Pancreas (tissue), 10 donors: ENCODE measurements at regions not wholly inside any gene's neighbourhood (a gene's known extent, or its start where the extent isn't known, plus 50 kb on each side); places are given as distances from the start of the nearest gene placed in this dataset.
A peak's percentile ranks its signal among the peaks of the same experiment; 100 is the strongest.

Source experiments
- ATAC-seq, 4 donors: fragments of 200-7000 bp; cut with Tn5 transposase; one replicate each; pipeline versions ENCODE4 v1.8.0 to v1.9.1; 2020; ENCODE audit warnings: mild to moderate bottlenecking in 4 of 4, moderate library complexity in 4 of 4
- DNase-seq, 6 donors: peaks; one replicate each; pipeline ENCODE4 v3.0.0-alpha.2; 2020
- FAIRE-seq: peaks from 2 replicates; lab custom pipeline; 2012; peaks lifted over from hg19 to GRCh38; lab: Jason Lieb, UNC
- H3K27ac ChIP-seq, 4 donors: fragments of 200-600 bp; sonication (generic); 1 replicate in 3 of 4; 2 replicates in 1 of 4; pipeline versions ENCODE4 v1.5.0 to v1.8.0; 2020
- H3K27me3 ChIP-seq, 4 donors: fragments of 200-600 bp; one replicate each; pipeline ENCODE4 v1.8.0; 2021
- H3K36me3 ChIP-seq, 3 donors: fragments of 200-600 bp; sonication (generic) in 1 of 3; one replicate each; pipeline versions ENCODE4 v1.5.0 to v1.8.0; 2020 to 2021
- H3K4me1 ChIP-seq, 3 donors: fragments of 200-600 bp; one replicate each; pipeline ENCODE4 v1.8.0; 2021
- H3K4me3 ChIP-seq, 4 donors: fragments of 200-600 bp; sonication (generic) in 2 of 4; one replicate each; pipeline versions ENCODE4 v1.5.0 to v1.8.0; 2020 to 2021
- H3K9me3 ChIP-seq, 4 donors: fragments of 200-600 bp; one replicate each; pipeline ENCODE4 v1.8.0; 2021
- CTCF ChIP-seq, 4 donors: fragments of 200-600 bp; sonication (generic) in 3 of 4; IDR thresholded peaks; one replicate each; pipeline versions ENCODE4 v1.5.0 to v1.8.0; 2021; ENCODE audit warnings: antibody characterized with exemption in 4 of 4
- WGBS, 2 donors: extraction: QIAGEN DNeasy Blood & Tissue Kit; methylation state at CpG; one replicate each; pipeline ENCODE4 v1.1.7; 2013; 5-methylcytosine and 5-hydroxymethylcytosine counted together
- intact Hi-C, 3 donors: fragments of 100-400 bp; cut with DNase I; formaldehyde crosslinking; loops; one replicate each; pipeline versions ENCODE4 v1.11.1 to v1.14.2; 2022
- donor health status: healthy with polysubstance abuse.
- donor health status: DM: no; HTN: no; CAD: no; lungs with moderate emphysema.
- donor health status: DM: no; HTN: no; CAD: no.
- donor health status: control.
- donor health status: control.
- donor health status: Bipolar disorder and iron deficiency.
- donor health status: DM: yes; HTN: yes; CAD: no.
- donor health status: DM: no; HTN: no; CAD: no.
- donor health status: DM: no; HTN: no; CAD: no.
- donor health status: DM: yes; HTN: yes; CAD: no.

GRCh38 chr14:49994951-49995561 is 102.2 kb downstream of the ARF6 start:
- intact Hi-C loops, result no loop called here
- FAIRE-seq, result no peak

GRCh38 chr14:49997991-49998390 is 105.1 kb downstream of the ARF6 start:
- Histone ChIP-seq H3K9me3 (no peaks in the 10 kb centered on the region), H3K36me3 (no peaks in the 10 kb centered on the region), H3K4me3 (no peak overlapping the region), H3K4me1 (peaks cover 7 to 40% (median 15%) of the 10 kb centered on the region in 3 donors), H3K27ac (no peak overlapping the region), H3K27me3 (no peaks in the 10 kb centered on the region)
- no peak for TF ChIP-seq CTCF (IDR thresholded peaks at IDR 0.05)
- intact Hi-C loops, result no loop called here
- no peak for ATAC-seq
- DNase-seq, result no peak
- no peak for FAIRE-seq
- 91 to 93% methylated on average over 4 of the region's 4 CpGs for WGBS, 2 donors

More at GRCh38 chr14:49994951-49995561, 102.2 kb downstream of the ARF6 start:
- no peak overlapping the region for H3K27ac ChIP-seq
- TF ChIP-seq CTCF (IDR thresholded peaks at IDR 0.05), result no peak
- ATAC-seq (no peak), DNase-seq (no peak)
- H3K4me1 ChIP-seq, result peaks cover 0 to 15% (median 0%) of the 10 kb centered on the region in 3 donors
- WGBS, 2 donors, result 80 to 86% methylated on average over 9 of the region's 9 CpGs
- no peak overlapping the region for H3K4me3 ChIP-seq
- no peaks in the 10 kb centered on the region for H3K9me3 ChIP-seq
- no peaks in the 10 kb centered on the region for H3K36me3 ChIP-seq
- no peaks in the 10 kb centered on the region for H3K27me3 ChIP-seq

- intact Hi-C loops, result no loop called here
- FAIRE-seq (no peak), DNase-seq (peak in 5 of 6 donors; percentile 35 to 60 (median 47)), ATAC-seq (peak in 3 of 4 donors; percentile 20 to 52 (median 34))
- H3K4me1 ChIP-seq, result peaks cover 7 to 46% (median 15%) of the 10 kb centered on the region in 3 donors
- H3K9me3 ChIP-seq, result no peaks in the 10 kb centered on the region
- no peak overlapping the region for H3K4me3 ChIP-seq
- H3K36me3 ChIP-seq, result no peaks in the 10 kb centered on the region
- no peak for TF ChIP-seq CTCF (IDR thresholded peaks at IDR 0.05)
- H3K27me3 ChIP-seq, result no peaks in the 10 kb centered on the region
- WGBS, 2 donors, result 49 to 52% methylated on average over 5 of the region's 5 CpGs
- peak overlapping the region in 2 of 4 donors; percentile 83 to 88 for H3K27ac ChIP-seq
Observed at GRCh38 chr14:49999146-49999761, 106.4 kb downstream of the ARF6 start.

- ATAC-seq, result no peak
- peaks cover 7 to 46% (median 15%) of the 10 kb centered on the region in 3 donors for H3K4me1 ChIP-seq
- FAIRE-seq, result no peak
- no peaks in the 10 kb centered on the region for H3K27me3 ChIP-seq
- H3K27ac ChIP-seq, result peak overlapping the region in 3 of 4 donors; percentile 53 to 88 (median 83)
- no peak overlapping the region for H3K4me3 ChIP-seq
- no peaks in the 10 kb centered on the region for H3K36me3 ChIP-seq
- TF ChIP-seq CTCF (IDR thresholded peaks at IDR 0.05), result no peak
- intact Hi-C loops, result loop anchor here in 1 of 3 donors (10.0 kb wide), 1 partner anchor 105 kb away; the partner anchor contains the start of gene ARF6
- no peaks in the 10 kb centered on the region for H3K9me3 ChIP-seq
- DNase-seq, result no peak
- WGBS, 2 donors, result 83 to 88% methylated on average over 13 of the region's 13 CpGs
Observed at GRCh38 chr14:49999826-50000379, 107.0 kb downstream of the ARF6 start.
